ENCODE measurements at regions not wholly inside any gene's neighbourhood (a gene's known extent, or its start where the extent isn't known, plus 50 kb on each side); places are given as distances from the start of the nearest gene placed in this dataset.

DNA sequence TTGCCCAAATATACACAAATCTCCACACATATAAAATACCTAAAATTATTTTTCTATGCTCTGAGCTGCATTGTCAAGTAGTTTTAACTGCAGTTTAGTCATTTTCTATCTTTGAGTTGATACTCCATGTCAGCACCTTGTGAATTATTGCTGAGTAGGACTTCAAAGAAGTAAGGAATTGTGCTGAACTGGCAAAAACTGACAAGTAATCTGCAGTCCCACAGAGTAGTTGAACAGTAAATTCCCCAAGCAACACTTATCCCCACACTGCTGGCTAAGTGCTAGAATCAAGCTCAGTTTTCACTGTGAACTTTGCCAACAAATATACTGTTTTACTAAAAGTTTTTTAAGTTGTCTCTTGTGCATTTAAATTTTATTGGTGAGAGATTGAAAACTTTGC lies 141.8 kb upstream of the ST6GAL2 start:
- Histone ChIP-seq H3K4me3 (IDR thresholded peaks at IDR 0.05; ENCODE audit: insufficient read depth, low read depth, low read length) (no peak overlapping the region), H3K36me3 (ENCODE audit: insufficient read depth) (no peaks in the 10 kb centered on the region), H3K9ac (no peak overlapping the region), H3K4me2 (no peak overlapping the region), H3K27me3 (ENCODE audit: insufficient read depth, low read depth) (no peaks in the 10 kb centered on the region), H2AFZ (ENCODE audit: low read depth) (no peak overlapping the region), H3K4me1 (ENCODE audit: low read depth, poor library complexity, severe bottlenecking) (no peaks in the 10 kb centered on the region), H4K20me1 (ENCODE audit: insufficient read depth) (no peaks in the 10 kb centered on the region), H3K27ac (no peak overlapping the region), H3K79me2 (ENCODE audit: insufficient read depth, low read depth) (no peaks in the 10 kb centered on the region)
- TF ChIP-seq, protein P1, sequence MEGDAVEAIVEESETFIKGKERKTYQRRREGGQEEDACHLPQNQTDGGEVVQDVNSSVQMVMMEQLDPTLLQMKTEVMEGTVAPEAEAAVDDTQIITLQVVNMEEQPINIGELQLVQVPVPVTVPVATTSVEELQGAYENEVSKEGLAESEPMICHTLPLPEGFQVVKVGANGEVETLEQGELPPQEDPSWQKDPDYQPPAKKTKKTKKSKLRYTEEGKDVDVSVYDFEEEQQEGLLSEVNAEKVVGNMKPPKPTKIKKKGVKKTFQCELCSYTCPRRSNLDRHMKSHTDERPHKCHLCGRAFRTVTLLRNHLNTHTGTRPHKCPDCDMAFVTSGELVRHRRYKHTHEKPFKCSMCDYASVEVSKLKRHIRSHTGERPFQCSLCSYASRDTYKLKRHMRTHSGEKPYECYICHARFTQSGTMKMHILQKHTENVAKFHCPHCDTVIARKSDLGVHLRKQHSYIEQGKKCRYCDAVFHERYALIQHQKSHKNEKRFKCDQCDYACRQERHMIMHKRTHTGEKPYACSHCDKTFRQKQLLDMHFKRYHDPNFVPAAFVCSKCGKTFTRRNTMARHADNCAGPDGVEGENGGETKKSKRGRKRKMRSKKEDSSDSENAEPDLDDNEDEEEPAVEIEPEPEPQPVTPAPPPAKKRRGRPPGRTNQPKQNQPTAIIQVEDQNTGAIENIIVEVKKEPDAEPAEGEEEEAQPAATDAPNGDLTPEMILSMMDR (conservative IDR thresholded peaks at IDR 0.05; ENCODE audit: low read depth, low read length) = no peak

DNA sequence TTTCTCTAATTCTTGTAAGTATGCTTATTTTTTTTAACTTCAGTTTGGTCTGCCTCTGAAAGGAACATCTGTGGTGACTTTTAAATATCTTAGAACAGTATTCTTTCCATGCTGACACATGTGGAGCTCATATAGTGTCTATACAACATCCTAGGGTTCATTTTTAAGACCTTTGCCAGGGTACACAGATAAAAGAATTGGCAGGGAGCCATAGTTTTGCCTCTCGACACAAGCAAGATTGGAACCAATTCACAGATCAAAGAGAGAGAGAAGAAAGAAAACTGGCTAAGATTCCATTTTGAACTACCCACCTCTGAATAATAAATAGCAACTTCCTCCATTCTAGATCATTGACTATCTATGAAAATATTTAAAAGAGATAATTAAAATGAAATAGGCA lies 142.7 kb upstream of the ST6GAL2 start:
- no peaks in the 10 kb centered on the region for H3K36me3 ChIP-seq (ENCODE audit: insufficient read depth)
- TF ChIP-seq, protein P1 (conservative IDR thresholded peaks at IDR 0.05; ENCODE audit: low read depth, low read length) = no peak

GRCh38 chr2:107036293-107036692 lies 150.3 kb upstream of the ST6GAL2 start:
- TF ChIP-seq, protein P1 (conservative IDR thresholded peaks at IDR 0.05; ENCODE audit: low read depth, low read length) = no peak
- H4K20me1 ChIP-seq (ENCODE audit: insufficient read depth) = no peaks in the 10 kb centered on the region
- H3K4me1 ChIP-seq (ENCODE audit: low read depth, poor library complexity, severe bottlenecking) = no peaks in the 10 kb centered on the region
- no peaks in the 10 kb centered on the region for H3K36me3 ChIP-seq (ENCODE audit: insufficient read depth)
- H3K4me3 ChIP-seq (IDR thresholded peaks at IDR 0.05; ENCODE audit: insufficient read depth, low read depth, low read length) = no peak overlapping the region
- no peak overlapping the region for H3K27ac ChIP-seq
- no peak overlapping the region for H3K9ac ChIP-seq
- no peak overlapping the region for H2AFZ ChIP-seq (ENCODE audit: low read depth)
- no peak overlapping the region for H3K4me2 ChIP-seq
- H3K27me3 ChIP-seq (ENCODE audit: insufficient read depth, low read depth) = no peaks in the 10 kb centered on the region
- H3K79me2 ChIP-seq (ENCODE audit: insufficient read depth, low read depth) = no peaks in the 10 kb centered on the region

More for the DNA sequence above, 142.7 kb upstream of the ST6GAL2 start:
- Histone ChIP-seq H3K9ac (no peak overlapping the region), H3K4me2 (no peak overlapping the region), H3K27ac (no peak overlapping the region), H3K79me2 (ENCODE audit: insufficient read depth, low read depth) (no peaks in the 10 kb centered on the region), H4K20me1 (ENCODE audit: insufficient read depth) (no peaks in the 10 kb centered on the region), H3K4me1 (ENCODE audit: low read depth, poor library complexity, severe bottlenecking) (no peaks in the 10 kb centered on the region), H3K27me3 (ENCODE audit: insufficient read depth, low read depth) (no peaks in the 10 kb centered on the region), H3K4me3 (IDR thresholded peaks at IDR 0.05; ENCODE audit: insufficient read depth, low read depth, low read length) (no peak overlapping the region), H2AFZ (ENCODE audit: low read depth) (no peak overlapping the region)

DNA sequence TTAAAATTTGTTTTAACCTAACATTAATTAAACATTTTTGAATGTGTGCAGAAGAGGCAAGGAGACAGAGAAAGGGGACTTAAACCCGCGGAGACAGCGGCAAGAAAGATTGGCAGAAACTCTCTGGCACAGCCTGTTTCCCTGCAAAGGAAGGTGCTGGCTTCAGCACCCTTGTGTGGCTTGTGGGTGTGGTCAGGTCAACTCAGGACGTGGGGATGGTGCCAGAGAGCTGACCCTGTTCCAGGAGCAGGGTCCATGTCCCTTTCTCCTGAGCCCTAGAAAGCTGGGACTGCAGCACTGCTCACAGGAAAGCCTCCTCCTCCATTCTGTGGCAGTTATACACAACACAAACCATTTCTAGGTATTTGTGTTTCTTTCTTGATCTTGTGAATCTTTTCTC lies 176.2 kb upstream of the ST6GAL2 start:
- TF ChIP-seq, protein P1 (conservative IDR thresholded peaks at IDR 0.05; ENCODE audit: low read depth, low read length) = no peak
- Histone ChIP-seq H3K79me2 (ENCODE audit: insufficient read depth, low read depth) (no peaks in the 10 kb centered on the region), H3K4me2 (no peak overlapping the region), H3K4me3 (IDR thresholded peaks at IDR 0.05; ENCODE audit: insufficient read depth, low read depth, low read length) (no peak overlapping the region), H3K27me3 (ENCODE audit: insufficient read depth, low read depth) (no peaks in the 10 kb centered on the region), H3K4me1 (ENCODE audit: low read depth, poor library complexity, severe bottlenecking) (no peaks in the 10 kb centered on the region), H2AFZ (ENCODE audit: low read depth) (no peak overlapping the region), H3K36me3 (ENCODE audit: insufficient read depth) (no peaks in the 10 kb centered on the region), H3K9ac (no peak overlapping the region), H3K27ac (no peak overlapping the region), H4K20me1 (ENCODE audit: insufficient read depth) (no peaks in the 10 kb centered on the region)
